H9 (cell line): ENCODE measurements at regions not wholly inside any gene's neighbourhood (a gene's known extent, or its start where the extent isn't known, plus 50 kb on each side); places are given as distances from the start of the nearest gene placed in this dataset.

Experiments used
- DNase-seq: peaks from one replicate; pipeline ENCODE4 v3.0.0-alpha.2; 2017
- H2AFZ ChIP-seq: one replicate; pipeline ENCODE4 v1.6.1; 2013; ENCODE audit warnings: mild to moderate bottlenecking, low read length, control low read depth, moderate library complexity
- H2AK5ac ChIP-seq: 2 replicates; pipeline ENCODE4 v1.6.1; 2013; ENCODE audit warnings: low read length, control low read depth, mixed read lengths; ENCODE audit not compliant: insufficient read length
- H2BK120ac ChIP-seq: one replicate; pipeline ENCODE4 v1.6.1; 2013; ENCODE audit warnings: low read depth, mild to moderate bottlenecking, low read length, control low read depth, inconsistent platforms; ENCODE audit not compliant: poor library complexity, severe bottlenecking
- H2BK12ac ChIP-seq: 2 replicates; pipeline ENCODE4 v1.6.1; 2013; ENCODE audit warnings: low read length, control low read depth, mixed read lengths, low read depth; ENCODE audit not compliant: insufficient read length
- H2BK15ac ChIP-seq: 2 replicates; pipeline ENCODE4 v1.6.1; 2013; ENCODE audit warnings: low read depth, low read length, control low read depth
- H2BK20ac ChIP-seq: one replicate; pipeline ENCODE4 v1.6.1; 2013; ENCODE audit warnings: low read depth, mild to moderate bottlenecking, low read length, control low read depth, inconsistent platforms; ENCODE audit not compliant: poor library complexity, severe bottlenecking
- H2BK5ac ChIP-seq: 2 replicates; pipeline ENCODE4 v1.6.1; 2013; ENCODE audit warnings: low read length, control low read depth, mixed read lengths; ENCODE audit not compliant: insufficient read length
- H3K14ac ChIP-seq: 2 replicates; pipeline ENCODE4 v1.6.1; 2013; ENCODE audit warnings: low read length, control low read depth; ENCODE audit not compliant: insufficient read depth
- H3K18ac ChIP-seq: 2 replicates; pipeline ENCODE4 v1.6.1; 2013; ENCODE audit warnings: low read depth, mild to moderate bottlenecking, mixed read lengths, low read length, control low read depth; ENCODE audit not compliant: insufficient read length
- H3K23ac ChIP-seq: 2 replicates; pipeline ENCODE4 v1.6.1; 2013; ENCODE audit warnings: low read length, control low read depth, mixed read lengths, low read depth; ENCODE audit not compliant: insufficient read length
- H3K23me2 ChIP-seq: 2 replicates; pipeline ENCODE4 v1.6.1; 2013; ENCODE audit warnings: low read depth, mild to moderate bottlenecking, mixed read lengths, low read length, control low read depth; ENCODE audit not compliant: insufficient read length, poor library complexity, severe bottlenecking
- H3K27ac ChIP-seq: 2 replicates; pipeline ENCODE4 v1.5.1; 2013; ENCODE audit warnings: low read length, control low read depth, mixed read lengths, low read depth; ENCODE audit not compliant: insufficient read length
- H3K27me3 ChIP-seq: 2 replicates; pipeline ENCODE4 v1.6.1; 2013; ENCODE audit warnings: low read length, control low read depth, inconsistent platforms; ENCODE audit not compliant: insufficient read depth
- H3K4ac ChIP-seq: 2 replicates; pipeline ENCODE4 v1.6.1; 2013; ENCODE audit warnings: low read depth, mild to moderate bottlenecking, control low read depth, inconsistent platforms, low read length, moderate library complexity
- H3K4me1 ChIP-seq: 2 replicates; pipeline ENCODE4 v1.6.1; 2013; ENCODE audit warnings: low read length, control low read depth, inconsistent platforms; ENCODE audit not compliant: insufficient read depth
- H3K4me2 ChIP-seq: 2 replicates; pipeline ENCODE4 v1.6.1; 2013; ENCODE audit warnings: low read length, control low read depth, mixed read lengths; ENCODE audit not compliant: insufficient read length, insufficient read depth
- H3K56ac ChIP-seq: 2 replicates; pipeline ENCODE4 v1.6.1; 2013; ENCODE audit warnings: low read depth, mild to moderate bottlenecking, mixed read lengths, low read length, control low read depth; ENCODE audit not compliant: insufficient read length
- H3K79me1 ChIP-seq: 2 replicates; pipeline ENCODE4 v1.6.1; 2013; ENCODE audit warnings: low read depth, mild to moderate bottlenecking, moderate library complexity, low read length, control low read depth, inconsistent platforms; ENCODE audit not compliant: insufficient read depth, poor library complexity, severe bottlenecking
- H3K79me2 ChIP-seq: 2 replicates; pipeline ENCODE4 v1.6.1; 2013; ENCODE audit warnings: low read length, control low read depth, inconsistent platforms; ENCODE audit not compliant: insufficient read depth
- H3K9ac ChIP-seq: 2 replicates; pipeline ENCODE4 v1.6.1; 2013; ENCODE audit warnings: low read length, control low read depth, mixed read lengths; ENCODE audit not compliant: insufficient read length; ENCODE audit errors: extremely low read depth
- H3K9me3 ChIP-seq: one replicate; pipeline ENCODE4 v1.6.1; 2013; ENCODE audit warnings: low read depth, low read length, inconsistent platforms; ENCODE audit not compliant: control insufficient read depth
- H3T11ph ChIP-seq: one replicate; pipeline ENCODE4 v1.6.1; 2013; ENCODE audit warnings: mild to moderate bottlenecking, low read length, control low read depth, inconsistent platforms
- H4K20me1 ChIP-seq: one replicate; pipeline ENCODE4 v1.6.1; 2013; ENCODE audit not compliant: control insufficient read depth, insufficient read length, insufficient read depth
- H4K5ac ChIP-seq: 2 replicates; pipeline ENCODE4 v1.6.1; 2013; ENCODE audit warnings: low read depth, mild to moderate bottlenecking, mixed read lengths, low read length, control low read depth; ENCODE audit not compliant: insufficient read length
- H4K8ac ChIP-seq: replicated peaks from 2 replicates; pipeline ENCODE4 v1.6.1; 2013; ENCODE audit warnings: low read length, control low read depth, mixed read lengths, low read depth; ENCODE audit not compliant: insufficient read length
- H4K91ac ChIP-seq: 2 replicates; pipeline ENCODE4 v1.6.1; 2013; ENCODE audit warnings: low read depth, mild to moderate bottlenecking, moderate library complexity, mixed read lengths, low read length, control low read depth; ENCODE audit not compliant: insufficient read length
- H3K27ac Mint-ChIP-seq, 3 experiments: 2 replicates in 2 of 3; 3 replicates in 1 of 3; pipeline ENCODE4 v1.8.0; 2020 to 2021; ENCODE audit warnings: mixed read lengths in 3 of 3, mild to moderate bottlenecking in 1 of 3, moderate library complexity in 1 of 3
- H3K27me3 Mint-ChIP-seq: 2 replicates; pipeline ENCODE4 v1.8.0; 2021; ENCODE audit warnings: low read depth, mild to moderate bottlenecking, moderate library complexity, mixed read lengths
- H3K36me3 Mint-ChIP-seq, 3 experiments: 2 replicates in 2 of 3; 3 replicates in 1 of 3; pipeline ENCODE4 v1.8.0; 2020 to 2021; ENCODE audit warnings: low read depth in 3 of 3, mixed read lengths in 3 of 3; ENCODE audit not compliant: insufficient read depth in 1 of 3
- H3K4me1 Mint-ChIP-seq, 2 experiments: 2 replicates each; pipeline ENCODE4 v1.8.0; 2020; ENCODE audit warnings: mixed read lengths in 2 of 2
- H3K4me3 Mint-ChIP-seq, 2 experiments: 2 replicates in 1 of 2; 3 replicates in 1 of 2; pipeline ENCODE4 v1.8.0; 2020 to 2021; ENCODE audit warnings: mild to moderate bottlenecking in 2 of 2, mixed read lengths in 2 of 2, moderate library complexity in 1 of 2
- H3K9me3 Mint-ChIP-seq, 2 experiments: 2 replicates in 1 of 2; 3 replicates in 1 of 2; pipeline ENCODE4 v1.8.0; 2020; ENCODE audit warnings: mild to moderate bottlenecking in 2 of 2, mixed read lengths in 2 of 2, moderate library complexity in 1 of 2
- CTCF ChIP-seq: fragments of 200-600 bp; sonication (generic); conservative IDR thresholded peaks from 3 replicates; pipeline ENCODE4 v1.8.0; 2021; ENCODE audit warnings: antibody characterized with exemption, mild to moderate bottlenecking
- WGBS: extraction: QIAGEN DNeasy Blood & Tissue Kit; methylation state at CpG from one replicate; pipeline ENCODE4 v1.1.7; 2013; ENCODE audit warnings: missing lambda C conversion rate, low lambda C conversion rate, mixed read lengths; ENCODE audit not compliant: insufficient read length; ENCODE audit errors: extremely low coverage; 5-methylcytosine and 5-hydroxymethylcytosine counted together

GRCh38 chr16:65771707-65772106, 594.8 kb upstream of the CDH5 start:
- DNase-seq, result no peak
- Histone ChIP-seq H3K4me2 (no peak overlapping the region), H3K27ac (peak overlapping the region; percentile 93)

More at GRCh38 chr16:65771707-65772106, 594.8 kb upstream of the CDH5 start:
- Histone ChIP-seq H3K56ac (no peak overlapping the region), H3K9me3 (peaks cover 27% of the 10 kb centered on the region), H4K91ac (no peak overlapping the region), H3K4ac (no peak overlapping the region), H3T11ph (peak overlapping the region; percentile 23), H2AK5ac (peak overlapping the region; percentile 57), H4K8ac (no peak overlapping the region), H3K79me2 (no peaks in the 10 kb centered on the region), H3K23me2 (no peaks in the 10 kb centered on the region), H3K23ac (no peak overlapping the region), H3K4me1 (peaks cover 14% of the 10 kb centered on the region; the same call in 1 of the 2 replicates), H2BK15ac (no peak overlapping the region), H2BK120ac (no peak overlapping the region), H3K27me3 (no peaks in the 10 kb centered on the region), H3K79me1 (no peaks in the 10 kb centered on the region), H3K14ac (no peak overlapping the region), H2BK20ac (no peak overlapping the region), H4K5ac (no peak overlapping the region), H4K20me1 (no peaks in the 10 kb centered on the region), H2BK12ac (no peak overlapping the region), H3K18ac (no peak overlapping the region), H3K9ac (no peak overlapping the region), H2BK5ac (no peak overlapping the region), H2AFZ (no peak overlapping the region)
- no peaks in the 10 kb centered on the region for H3K27me3 Mint-ChIP-seq
- no peak for TF ChIP-seq CTCF
- peak overlapping the region in 1 of 2 experiments; percentile 43; a peak in 3 of 5 replicates for H3K4me3 Mint-ChIP-seq
- H3K9me3 Mint-ChIP-seq, result peaks cover 29 to 40% of the 10 kb centered on the region in 2 experiments
- peak overlapping the region; percentile 84 to 99 (median 97) for H3K27ac Mint-ChIP-seq
- H3K4me1 Mint-ChIP-seq, result peaks cover 48 to 49% of the 10 kb centered on the region in 2 experiments
- peaks cover 28 to 42% (median 34%) of the 10 kb centered on the region in 3 experiments for H3K36me3 Mint-ChIP-seq
- no CpG with 5 or more reads among the region's 1 CpG for WGBS
